MM.1S (cell line): ENCODE measurements at regions not wholly inside any gene's neighbourhood (a gene's known extent, or its start where the extent isn't known, plus 50 kb on each side); places are given as distances from the start of the nearest gene placed in this dataset.

Experiments
- CTCF ChIP-seq: fragments of 300-600 bp; sonication (generic); IDR thresholded peaks from 2 replicates; pipeline ENCODE4 v1.5.1; 2016; ENCODE audit warnings: antibody characterized with exemption, low read length, mixed read lengths
- EZH2 ChIP-seq: fragments of 300-600 bp; sonication (generic); optimal IDR thresholded peaks from 2 replicates; pipeline ENCODE3; 2017; ENCODE audit warnings: low read depth, mild to moderate bottlenecking, antibody characterized with exemption, low read length, mixed read lengths

GRCh38 chr14:61191733-61192132 lies 89.4 kb downstream of the TMEM30B start:
- TF ChIP-seq EZH2 (no peak), CTCF (no peak)
